ENCODE measurements at regions not wholly inside any gene's neighbourhood (a gene's known extent, or its start where the extent isn't known, plus 50 kb on each side); places are given as distances from the start of the nearest gene placed in this dataset.

- TF ChIP-seq CTCF (IDR thresholded peaks at IDR 0.05) (no peak), EZH2phosphoT487 (IDR thresholded peaks at IDR 0.05) (no peak)
Observed at GRCh38 chr4:184310881-184311709, 93.4 kb upstream of the ENPP6 start.

Data from neural progenitor cell (in vitro differentiated cells).